GM13977 (cell line): ENCODE measurements at regions not wholly inside any gene's neighbourhood (a gene's known extent, or its start where the extent isn't known, plus 50 kb on each side); places are given as distances from the start of the nearest gene placed in this dataset.
"Not testable (repeated sequence)": the region's sequence is repeated elsewhere in the genome, so short reads cannot be mapped to it uniquely, and the experiment has no call there.

Source experiments
- DNase-seq: peaks from one replicate; pipeline ENCODE4 v3.0.0; 2012; ENCODE audit warnings: low spot score
- CTCF ChIP-seq: IDR thresholded peaks from 2 replicates; pipeline ENCODE4 v1.5.1; 2012; ENCODE audit warnings: mild to moderate bottlenecking, control low read depth; ENCODE audit not compliant: insufficient read depth; ENCODE audit errors: extremely low read depth, missing control alignments
- in situ Hi-C: fragments of 300-500 bp; cut with MboI; formaldehyde crosslinking; loops from one replicate; pipeline ENCODE4 v1.12.0; 2022; ENCODE audit warnings: low sequenced_read_pairs, low pct_unique_long_range_greater_than_20kb, mixed read lengths, inconsistent platforms; ENCODE audit not compliant: unreplicated experiment

- TF ChIP-seq CTCF: no peak
- in situ Hi-C loops: no loop called here
- no peak for DNase-seq
Measured at GRCh38 chr11:127950162-127950561, 637.2 kb downstream of the ETS1 start.

GRCh38 chr11:127943763-127944162 lies 643.6 kb downstream of the ETS1 start:
- TF ChIP-seq CTCF: no peak
- DNase-seq: no peak
- in situ Hi-C loops: no loop called here

- TF ChIP-seq CTCF: no peak
- DNase-seq: no peak
- in situ Hi-C loops: no loop called here
Measured at GRCh38 chr11:127943152-127943551, 644.2 kb downstream of the ETS1 start.

DNA sequence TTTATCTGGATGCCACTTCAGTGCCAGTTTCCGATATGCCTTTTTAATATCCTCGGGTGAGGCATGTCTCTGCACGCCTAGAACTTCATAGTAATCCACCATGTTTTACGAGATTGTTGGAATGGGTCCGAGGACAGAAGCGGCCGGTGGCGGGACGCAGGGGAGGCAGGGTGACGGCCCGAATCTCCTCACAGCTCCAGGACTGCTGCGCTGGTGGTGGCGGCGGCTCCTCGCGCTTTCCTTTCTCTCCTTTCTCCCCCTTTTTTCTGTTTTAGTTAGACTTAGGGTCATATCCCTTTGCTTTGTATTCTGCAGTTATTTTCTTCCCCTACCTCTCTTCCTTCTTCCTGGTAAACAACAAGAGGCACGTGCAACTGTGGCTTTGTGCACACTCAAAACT lies 645.8 kb downstream of the ETS1 start:
- in situ Hi-C loops, DNase-seq: not testable (repeated sequence)

GRCh38 chr11:127939000-127939399 lies 648.4 kb downstream of the ETS1 start:
- no peak for DNase-seq
- in situ Hi-C loops: no loop called here
- TF ChIP-seq CTCF: no peak

GRCh38 chr11:127935081-127935480 lies 652.3 kb downstream of the ETS1 start:
- no peak for TF ChIP-seq CTCF
- in situ Hi-C loops: no loop called here
- DNase-seq: no peak

DNA sequence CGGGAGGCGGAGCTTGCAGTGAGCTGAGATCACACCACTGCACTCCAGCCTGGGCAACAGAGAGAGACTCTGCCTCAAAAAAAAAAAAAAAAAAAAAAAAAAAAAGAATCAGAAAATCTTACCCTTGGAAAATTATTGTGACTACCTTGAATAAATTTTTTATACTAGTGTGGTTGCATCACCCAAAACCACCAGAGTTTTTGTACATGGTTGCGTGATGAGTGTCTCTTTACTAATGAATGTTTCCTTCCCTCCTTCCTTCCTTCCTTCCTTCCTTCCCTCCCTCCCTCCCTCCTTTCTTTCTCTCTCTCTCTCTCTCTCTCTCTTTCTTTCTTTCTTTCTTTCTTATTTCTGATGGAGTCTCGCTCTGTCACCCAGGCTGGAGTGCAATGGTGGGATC lies 653.4 kb downstream of the ETS1 start:
- in situ Hi-C loops, DNase-seq: not testable (repeated sequence)

GRCh38 chr11:127931803-127932202 lies 655.6 kb downstream of the ETS1 start:
- in situ Hi-C loops: no loop called here
- DNase-seq: no peak
- no peak for TF ChIP-seq CTCF
